ENCODE measurements at regions not wholly inside any gene's neighbourhood (a gene's known extent, or its start where the extent isn't known, plus 50 kb on each side); places are given as distances from the start of the nearest gene placed in this dataset.

DNA sequence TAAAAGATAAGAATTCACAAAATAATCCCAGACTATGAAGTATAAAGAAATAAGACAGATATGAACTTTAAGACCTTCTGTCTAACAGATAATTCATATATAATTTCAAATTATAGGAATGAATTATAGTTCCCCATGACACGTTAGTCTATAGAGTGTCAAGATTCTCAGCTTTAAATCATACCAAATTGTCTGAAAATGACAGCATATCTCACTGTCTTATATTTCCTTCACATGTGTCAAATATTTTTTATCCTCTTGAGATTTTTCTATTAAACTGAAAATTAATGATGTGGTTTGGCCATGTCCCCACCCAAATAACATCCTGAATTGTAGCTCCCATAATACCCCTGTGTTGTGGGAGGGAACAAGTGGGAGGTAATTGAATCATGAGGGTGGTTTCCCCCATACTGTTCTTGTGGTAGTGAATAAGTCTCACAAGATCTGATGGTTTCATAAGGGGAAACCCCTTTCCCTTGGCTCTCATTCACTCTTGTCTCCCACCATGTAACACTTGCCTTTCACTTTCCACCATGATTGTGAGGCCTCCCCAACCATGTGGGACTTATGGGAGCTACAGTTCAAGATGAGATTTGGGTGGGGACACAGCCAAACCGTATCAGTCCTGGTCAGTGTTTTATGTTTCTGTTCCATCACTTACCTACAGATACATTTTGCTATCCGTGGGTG is 825.3 kb upstream of the GJE1 start:
- Histone ChIP-seq H3K27me3 (no peaks in the 10 kb centered on the region), H3K36me3 (no peaks in the 10 kb centered on the region), H3K27ac (no peak overlapping the region), H3K4me1 (no peaks in the 10 kb centered on the region), H3K4me3 (no peak overlapping the region), H3K9me3 (no peaks in the 10 kb centered on the region)
- intact Hi-C loops (cut with DNase I): no loop called here
- TF ChIP-seq POLR2A (IDR thresholded peaks at IDR 0.05): no peak
- TF ChIP-seq, protein P1, sequence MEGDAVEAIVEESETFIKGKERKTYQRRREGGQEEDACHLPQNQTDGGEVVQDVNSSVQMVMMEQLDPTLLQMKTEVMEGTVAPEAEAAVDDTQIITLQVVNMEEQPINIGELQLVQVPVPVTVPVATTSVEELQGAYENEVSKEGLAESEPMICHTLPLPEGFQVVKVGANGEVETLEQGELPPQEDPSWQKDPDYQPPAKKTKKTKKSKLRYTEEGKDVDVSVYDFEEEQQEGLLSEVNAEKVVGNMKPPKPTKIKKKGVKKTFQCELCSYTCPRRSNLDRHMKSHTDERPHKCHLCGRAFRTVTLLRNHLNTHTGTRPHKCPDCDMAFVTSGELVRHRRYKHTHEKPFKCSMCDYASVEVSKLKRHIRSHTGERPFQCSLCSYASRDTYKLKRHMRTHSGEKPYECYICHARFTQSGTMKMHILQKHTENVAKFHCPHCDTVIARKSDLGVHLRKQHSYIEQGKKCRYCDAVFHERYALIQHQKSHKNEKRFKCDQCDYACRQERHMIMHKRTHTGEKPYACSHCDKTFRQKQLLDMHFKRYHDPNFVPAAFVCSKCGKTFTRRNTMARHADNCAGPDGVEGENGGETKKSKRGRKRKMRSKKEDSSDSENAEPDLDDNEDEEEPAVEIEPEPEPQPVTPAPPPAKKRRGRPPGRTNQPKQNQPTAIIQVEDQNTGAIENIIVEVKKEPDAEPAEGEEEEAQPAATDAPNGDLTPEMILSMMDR (IDR thresholded peaks at IDR 0.05): no peak
- DNase-seq: no peak
- WGBS, 2 donors: 76 to 79% methylated on average over 3 of the region's 3 CpGs

- no peaks in the 10 kb centered on the region for H3K9me3 ChIP-seq
- TF ChIP-seq, protein P1 (IDR thresholded peaks at IDR 0.05): no peak
- TF ChIP-seq POLR2A (IDR thresholded peaks at IDR 0.05): no peak
- WGBS, 2 donors: 78 to 88% methylated on average over 6 of the region's 6 CpGs
Observed at GRCh38 chr6:141303907-141304306, 828.8 kb upstream of the GJE1 start.

GRCh38 chr6:141301779-141302178 is 830.9 kb upstream of the GJE1 start:
- 70 to 83% methylated on average over 1 of the region's 1 CpG for WGBS, 2 donors

More at GRCh38 chr6:141303907-141304306, 828.8 kb upstream of the GJE1 start:
- Histone ChIP-seq H3K4me3 (no peak overlapping the region), H3K4me1 (no peaks in the 10 kb centered on the region), H3K27me3 (no peaks in the 10 kb centered on the region), H3K27ac (no peak overlapping the region), H3K36me3 (no peaks in the 10 kb centered on the region)
- no peak for DNase-seq
- intact Hi-C loops (cut with DNase I): no loop called here

DNA sequence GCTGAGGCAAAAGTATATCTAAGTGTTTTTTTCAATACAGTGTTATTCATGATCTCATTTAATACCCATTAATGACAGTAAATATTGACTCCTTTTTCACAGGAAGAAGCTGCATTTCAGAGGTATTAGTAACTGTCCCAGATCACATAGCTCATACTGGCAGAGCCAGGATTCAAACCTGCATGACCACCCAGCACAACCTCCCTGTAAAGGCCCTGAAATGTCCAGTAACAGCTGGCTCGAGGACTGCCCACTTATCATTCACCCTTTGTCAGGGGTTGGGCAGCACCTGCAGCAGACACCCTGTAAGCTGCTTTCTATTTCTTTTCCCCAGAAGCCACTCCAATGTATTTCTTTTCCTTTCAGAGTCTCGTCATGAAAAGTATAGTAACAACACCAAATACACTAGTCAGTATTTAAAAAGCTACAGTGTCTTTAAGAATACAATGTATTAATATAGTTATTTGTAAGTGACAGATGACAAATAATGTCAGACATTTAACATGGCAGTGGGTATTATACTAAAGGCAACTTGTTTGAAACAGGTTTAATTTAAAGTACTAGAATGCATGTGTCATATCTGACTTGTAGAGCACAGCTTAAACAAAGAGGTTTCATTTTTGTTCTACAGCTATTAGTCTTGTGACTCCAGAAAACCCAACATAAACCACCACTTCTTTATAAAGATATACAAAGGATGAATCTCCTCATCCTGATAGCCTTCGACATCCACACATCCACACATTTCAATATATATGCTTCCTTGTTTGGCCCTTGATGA is 841.6 kb upstream of the GJE1 start:
- Histone ChIP-seq H3K27me3 (no peaks in the 10 kb centered on the region), H3K4me1 (no peaks in the 10 kb centered on the region), H3K36me3 (no peaks in the 10 kb centered on the region), H3K4me3 (no peak overlapping the region), H3K27ac (no peak overlapping the region), H3K9me3 (peaks cover 0 to 4% (median 0%) of the 10 kb centered on the region in 3 donors)
- TF ChIP-seq, protein P1 (IDR thresholded peaks at IDR 0.05): no peak
- intact Hi-C loops (cut with DNase I): no loop called here
- WGBS, 2 donors: 76 to 81% methylated on average over 3 of the region's 3 CpGs
- no peak for DNase-seq

More at GRCh38 chr6:141301779-141302178, 830.9 kb upstream of the GJE1 start:
- Histone ChIP-seq H3K9me3 (no peaks in the 10 kb centered on the region), H3K36me3 (no peaks in the 10 kb centered on the region), H3K4me1 (no peaks in the 10 kb centered on the region), H3K27me3 (no peaks in the 10 kb centered on the region), H3K27ac (no peak overlapping the region), H3K4me3 (no peak overlapping the region)
- TF ChIP-seq, protein P1 (IDR thresholded peaks at IDR 0.05): no peak
- TF ChIP-seq POLR2A (IDR thresholded peaks at IDR 0.05): no peak
- no peak for DNase-seq
- intact Hi-C loops (cut with DNase I): no loop called here

DNA sequence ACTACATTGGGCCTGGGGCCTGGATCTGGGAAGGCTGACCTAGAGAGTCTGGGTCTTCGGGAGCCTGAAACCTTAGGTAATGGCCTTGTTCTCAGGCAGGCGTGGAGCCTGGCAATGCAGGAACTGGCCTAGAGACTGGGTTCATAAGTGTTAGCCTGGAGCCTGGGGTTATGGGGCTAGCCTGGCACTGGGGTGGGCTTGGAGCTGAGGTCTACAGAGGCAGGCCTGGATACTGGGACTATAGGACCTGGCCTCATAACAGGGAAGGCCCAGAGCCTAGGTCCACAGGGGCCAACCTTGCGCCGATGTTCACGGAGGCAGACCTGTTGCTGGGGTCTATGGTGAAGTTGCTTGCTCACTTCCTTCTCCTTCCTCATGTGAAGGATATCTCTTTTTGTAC is 843.8 kb upstream of the GJE1 start:
- no peak for DNase-seq
- Histone ChIP-seq H3K27ac (no peak overlapping the region), H3K4me3 (no peak overlapping the region), H3K36me3 (no peaks in the 10 kb centered on the region), H3K4me1 (no peaks in the 10 kb centered on the region), H3K9me3 (peaks cover 0 to 4% (median 0%) of the 10 kb centered on the region in 3 donors), H3K27me3 (no peaks in the 10 kb centered on the region)
- intact Hi-C loops (cut with DNase I): no loop called here
- TF ChIP-seq, protein P1 (IDR thresholded peaks at IDR 0.05): no peak
- TF ChIP-seq POLR2A (IDR thresholded peaks at IDR 0.05): no peak
- WGBS, 2 donors: 97 to 98% methylated on average over 3 to 5 of the region's 5 CpGs
